Ascending aorta (tissue), 2 donors: ENCODE measurements at regions not wholly inside any gene's neighbourhood (a gene's known extent, or its start where the extent isn't known, plus 50 kb on each side); places are given as distances from the start of the nearest gene placed in this dataset.

Experiments
- DNase-seq, 2 donors: peaks; one replicate each; pipeline ENCODE4 v3.0.0-alpha.2; 2019; ENCODE audit warnings: low spot score in 2 of 2
- H3K27ac ChIP-seq, 2 donors: fragments of 200-600 bp; sonication (generic); one replicate each; pipeline ENCODE4 v1.5.1; 2016 to 2017; ENCODE audit warnings: mild to moderate bottlenecking in 1 of 2
- H3K27me3 ChIP-seq: fragments of 200-600 bp; sonication (generic); one replicate; pipeline ENCODE4 v1.5.1; 2017
- H3K36me3 ChIP-seq, 2 donors: fragments of 200-600 bp; sonication (generic); one replicate each; pipeline ENCODE4 v1.5.1; 2016
- H3K4me1 ChIP-seq, 2 donors: fragments of 200-600 bp; sonication (generic); one replicate each; pipeline ENCODE4 v1.5.1; 2016 to 2017; ENCODE audit warnings: mild to moderate bottlenecking in 1 of 2
- H3K4me3 ChIP-seq, 2 donors: fragments of 200-600 bp; sonication (generic); one replicate each; pipeline ENCODE4 v1.5.1; 2016 to 2017; ENCODE audit warnings: mild to moderate bottlenecking in 1 of 2
- H3K9me3 ChIP-seq, 2 donors: fragments of 200-600 bp; sonication (generic); one replicate each; pipeline ENCODE4 v1.5.1; 2016
- CTCF ChIP-seq, 3 experiments: fragments of 200-600 bp in 2 of 3; fragments of 450-650 bp in 1 of 3; sonication (generic) in 2 of 3; IDR thresholded peaks; one replicate each; pipeline ENCODE4 v1.5.1; 2016 to 2019; ENCODE audit warnings: antibody characterized with exemption in 3 of 3, mild to moderate bottlenecking in 1 of 3, moderate library complexity in 1 of 3
- intact Hi-C: fragments of 100-400 bp; cut with DNase I; formaldehyde crosslinking; loops from one replicate; pipeline ENCODE4 v1.15.1; 2023

- DNase-seq, result no peak
- no peak overlapping the region for H3K4me3 ChIP-seq
- TF ChIP-seq CTCF (IDR thresholded peaks at IDR 0.05), result no peak
- H3K9me3 ChIP-seq, result peaks cover 0 to 5% of the 10 kb centered on the region in 2 donors
- intact Hi-C loops, result no loop called here
- no peak overlapping the region for H3K27ac ChIP-seq
- no peaks in the 10 kb centered on the region for H3K4me1 ChIP-seq
- no peaks in the 10 kb centered on the region for H3K36me3 ChIP-seq
- H3K27me3 ChIP-seq, result no peaks in the 10 kb centered on the region
These were observed 218.8 kb downstream of the ZNF248 start for GRCh38 chr10:37638569-37638968.

- Histone ChIP-seq H3K9me3 (peaks cover 0 to 5% of the 10 kb centered on the region in 2 donors), H3K27me3 (no peaks in the 10 kb centered on the region), H3K27ac (no peak overlapping the region), H3K36me3 (no peaks in the 10 kb centered on the region), H3K4me3 (no peak overlapping the region), H3K4me1 (no peaks in the 10 kb centered on the region)
- no peak for TF ChIP-seq CTCF (IDR thresholded peaks at IDR 0.05)
- intact Hi-C loops, result no loop called here
- DNase-seq, result no peak
These were observed 223.0 kb downstream of the ZNF248 start for GRCh38 chr10:37634351-37634880.

- intact Hi-C loops, result no loop called here
These were observed 224.8 kb downstream of the ZNF248 start for GRCh38 chr10:37632641-37633040.

GRCh38 chr10:37623506-37623905 lies 233.9 kb downstream of the ZNF248 start:
- H3K36me3 ChIP-seq, result no peaks in the 10 kb centered on the region
- DNase-seq, result no peak
- H3K27ac ChIP-seq, result no peak overlapping the region
- peaks cover 0 to 5% of the 10 kb centered on the region in 2 donors for H3K9me3 ChIP-seq
- H3K27me3 ChIP-seq, result no peaks in the 10 kb centered on the region
- H3K4me1 ChIP-seq, result no peaks in the 10 kb centered on the region
- TF ChIP-seq CTCF (IDR thresholded peaks at IDR 0.05), result no peak
- H3K4me3 ChIP-seq, result no peak overlapping the region
- intact Hi-C loops, result no loop called here

More at GRCh38 chr10:37632641-37633040, 224.8 kb downstream of the ZNF248 start:
- H3K36me3 ChIP-seq, result no peaks in the 10 kb centered on the region
- H3K9me3 ChIP-seq, result peaks cover 0 to 5% of the 10 kb centered on the region in 2 donors
- H3K4me3 ChIP-seq, result no peak overlapping the region
- no peak for DNase-seq
- H3K27ac ChIP-seq, result no peak overlapping the region
- TF ChIP-seq CTCF (IDR thresholded peaks at IDR 0.05), result no peak
- no peaks in the 10 kb centered on the region for H3K4me1 ChIP-seq
- no peaks in the 10 kb centered on the region for H3K27me3 ChIP-seq

GRCh38 chr10:37619336-37619735 lies 238.1 kb downstream of the ZNF248 start:
- no peaks in the 10 kb centered on the region for H3K4me1 ChIP-seq
- no peaks in the 10 kb centered on the region for H3K36me3 ChIP-seq
- intact Hi-C loops, result no loop called here
- H3K4me3 ChIP-seq, result no peak overlapping the region
- no peaks in the 10 kb centered on the region for H3K27me3 ChIP-seq
- H3K27ac ChIP-seq, result peak overlapping the region in 1 of 2 donors; percentile 29
- peaks cover 0 to 5% of the 10 kb centered on the region in 2 donors for H3K9me3 ChIP-seq
- no peak for TF ChIP-seq CTCF (IDR thresholded peaks at IDR 0.05)
- no peak for DNase-seq

- no peaks in the 10 kb centered on the region for H3K36me3 ChIP-seq
- intact Hi-C loops, result no loop called here
- no peaks in the 10 kb centered on the region for H3K27me3 ChIP-seq
- DNase-seq, result no peak
- no peak overlapping the region for H3K4me3 ChIP-seq
- H3K27ac ChIP-seq, result no peak overlapping the region
- TF ChIP-seq CTCF (IDR thresholded peaks at IDR 0.05), result no peak
- H3K9me3 ChIP-seq, result no peaks in the 10 kb centered on the region
- H3K4me1 ChIP-seq, result no peaks in the 10 kb centered on the region
These were observed 269.1 kb downstream of the ZNF248 start for GRCh38 chr10:37588299-37588698.
